Daoy (cell line): ENCODE measurements at regions not wholly inside any gene's neighbourhood (a gene's known extent, or its start where the extent isn't known, plus 50 kb on each side); places are given as distances from the start of the nearest gene placed in this dataset.

ENCODE experiments used
- DNase-seq: peaks from one replicate; pipeline ENCODE4 v3.0.0-alpha.2; 2015; ENCODE audit warnings: low read depth

- peak; percentile 21 for DNase-seq
Observed at GRCh38 chr1:209493559-209493958, 90.0 kb upstream of the CAMK1G start.

DNA sequence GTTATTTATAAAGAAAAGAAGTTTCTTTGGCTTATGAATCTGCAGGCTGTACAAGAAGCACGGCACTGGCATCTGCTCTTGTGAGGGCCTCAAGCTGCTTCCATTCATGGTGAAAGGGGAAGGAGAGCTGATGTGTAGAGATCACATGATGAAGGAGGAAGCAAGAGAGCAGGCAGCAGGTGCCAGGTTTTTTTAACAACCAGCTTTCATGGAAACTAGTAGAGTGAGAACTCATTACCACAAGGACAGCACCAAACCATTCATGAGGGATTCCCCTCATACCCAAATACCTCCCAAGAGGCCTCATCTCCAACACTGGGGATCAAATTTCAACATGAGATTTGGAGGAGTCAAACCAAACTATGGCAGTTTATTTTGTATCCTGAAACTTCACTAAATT is 85.8 kb upstream of the CAMK1G start:
- no peak for DNase-seq

DNA sequence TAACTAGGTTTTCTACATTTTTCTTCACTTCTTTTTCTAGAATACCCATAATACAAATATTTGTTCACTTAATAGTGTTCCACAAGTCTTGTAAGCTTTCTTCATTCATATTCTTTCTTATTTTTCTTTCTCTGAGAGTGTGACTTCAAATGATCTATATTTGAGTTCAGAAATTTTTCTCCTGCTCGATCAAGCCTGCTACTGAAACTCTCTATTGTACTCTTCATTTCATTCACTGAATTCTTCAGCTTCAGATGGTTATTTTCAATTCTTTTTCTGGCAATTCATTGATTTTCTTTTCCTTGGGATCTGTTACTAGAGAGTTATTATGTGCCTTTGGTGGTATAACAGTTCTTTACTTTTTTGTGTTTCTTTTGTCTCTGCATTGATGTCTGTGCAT is 82.5 kb upstream of the CAMK1G start:
- no peak for DNase-seq

GRCh38 chr1:209503196-209503595 is 80.3 kb upstream of the CAMK1G start:
- no peak for DNase-seq

GRCh38 chr1:209504571-209504970 is 78.9 kb upstream of the CAMK1G start:
- no peak for DNase-seq

GRCh38 chr1:209505044-209505443 is 78.5 kb upstream of the CAMK1G start:
- DNase-seq, result peak; percentile 28

GRCh38 chr1:209506101-209506500 is 77.4 kb upstream of the CAMK1G start:
- DNase-seq, result no peak

DNA sequence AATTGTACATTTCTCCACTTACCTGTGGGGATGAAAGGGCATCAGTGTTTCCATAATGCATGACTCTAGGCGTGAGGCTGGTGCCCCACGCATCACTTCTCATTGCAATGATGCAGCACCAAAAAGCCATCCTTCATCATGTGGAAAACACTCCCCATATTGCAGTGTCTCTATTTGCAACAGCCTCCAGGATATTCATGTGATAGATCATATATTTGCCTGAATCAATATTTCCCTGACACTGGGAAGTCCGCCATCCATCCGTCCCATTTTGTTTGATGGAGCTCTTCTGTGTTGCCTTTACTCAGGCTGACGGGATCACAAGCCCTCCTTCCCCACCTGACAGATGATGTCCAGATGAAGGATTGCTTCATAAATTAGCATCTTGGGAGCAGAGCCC is 74.5 kb upstream of the CAMK1G start:
- no peak for DNase-seq

DNA sequence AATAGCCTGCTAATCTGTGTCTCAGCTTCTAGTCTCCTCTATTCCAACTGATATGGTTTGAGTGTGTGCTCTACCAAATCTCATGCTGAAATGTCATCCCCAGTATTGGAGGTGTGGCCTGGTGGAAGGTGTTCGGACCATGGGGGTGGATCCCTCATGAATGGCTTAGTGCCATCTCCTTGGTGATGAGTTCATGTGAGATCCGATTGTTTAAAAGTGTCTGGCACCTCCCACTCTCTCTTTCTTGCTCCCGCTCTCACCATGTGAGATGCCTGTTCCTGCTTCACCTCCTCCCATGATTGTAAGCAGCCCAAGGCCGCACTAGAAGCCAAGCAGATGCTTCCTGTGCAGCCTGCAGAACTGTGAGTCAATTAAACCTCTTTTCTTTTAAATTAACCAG is 73.5 kb upstream of the CAMK1G start:
- no peak for DNase-seq

GRCh38 chr1:209511169-209511568 is 72.3 kb upstream of the CAMK1G start:
- DNase-seq, result no peak

GRCh38 chr1:209512821-209513220 is 70.7 kb upstream of the CAMK1G start:
- peak; percentile 18 for DNase-seq

DNA sequence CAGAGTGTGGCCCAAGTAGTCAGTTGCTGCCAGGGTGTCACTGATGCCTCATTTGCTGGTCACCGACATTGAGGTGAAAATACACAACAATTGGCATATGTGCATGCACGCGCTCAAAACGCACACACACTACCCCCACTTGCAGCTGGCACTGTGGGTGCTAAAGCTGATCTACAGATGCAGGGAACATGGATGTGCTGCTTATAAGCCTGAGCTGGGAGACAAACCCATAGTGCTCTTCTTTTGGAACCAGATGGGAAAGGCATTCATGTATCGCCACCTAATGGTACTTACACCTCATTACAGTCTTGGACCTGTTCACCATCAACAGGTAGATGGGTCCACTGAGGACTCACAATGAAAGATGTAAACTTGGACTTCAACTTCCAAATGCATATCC is 70.3 kb upstream of the CAMK1G start:
- peak; percentile 55 for DNase-seq

GRCh38 chr1:209516771-209517680 is 66.5 kb upstream of the CAMK1G start:
- no peak for DNase-seq

- DNase-seq, result no peak
Observed at GRCh38 chr1:209517681-209518050, 65.8 kb upstream of the CAMK1G start.

DNA sequence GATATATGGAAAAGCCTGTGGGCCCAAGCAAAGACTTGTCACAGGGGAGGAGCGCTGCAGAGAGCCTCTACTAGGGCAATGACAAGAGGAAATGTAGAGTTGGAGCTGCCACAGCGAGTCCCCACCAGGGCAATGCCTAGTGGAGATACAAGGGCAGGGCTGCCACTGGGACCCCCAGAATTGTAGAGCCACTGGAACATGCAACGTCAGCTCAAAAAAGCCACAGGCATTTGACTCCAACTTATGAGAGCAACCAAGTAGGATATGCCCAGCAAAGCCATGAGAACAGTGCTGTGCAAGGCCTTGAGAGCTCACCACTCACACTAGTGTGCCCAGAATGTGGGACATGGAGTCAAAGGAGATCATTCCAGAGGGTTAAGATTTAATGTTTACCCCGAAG is 63.7 kb upstream of the CAMK1G start:
- no peak for DNase-seq

- no peak for DNase-seq
Observed at GRCh38 chr1:209522826-209523225, 60.7 kb upstream of the CAMK1G start.

GRCh38 chr1:209526137-209526536 is 57.4 kb upstream of the CAMK1G start:
- DNase-seq, result no peak

- no peak for DNase-seq
Observed at GRCh38 chr1:209527372-209527771, 56.1 kb upstream of the CAMK1G start.

DNA sequence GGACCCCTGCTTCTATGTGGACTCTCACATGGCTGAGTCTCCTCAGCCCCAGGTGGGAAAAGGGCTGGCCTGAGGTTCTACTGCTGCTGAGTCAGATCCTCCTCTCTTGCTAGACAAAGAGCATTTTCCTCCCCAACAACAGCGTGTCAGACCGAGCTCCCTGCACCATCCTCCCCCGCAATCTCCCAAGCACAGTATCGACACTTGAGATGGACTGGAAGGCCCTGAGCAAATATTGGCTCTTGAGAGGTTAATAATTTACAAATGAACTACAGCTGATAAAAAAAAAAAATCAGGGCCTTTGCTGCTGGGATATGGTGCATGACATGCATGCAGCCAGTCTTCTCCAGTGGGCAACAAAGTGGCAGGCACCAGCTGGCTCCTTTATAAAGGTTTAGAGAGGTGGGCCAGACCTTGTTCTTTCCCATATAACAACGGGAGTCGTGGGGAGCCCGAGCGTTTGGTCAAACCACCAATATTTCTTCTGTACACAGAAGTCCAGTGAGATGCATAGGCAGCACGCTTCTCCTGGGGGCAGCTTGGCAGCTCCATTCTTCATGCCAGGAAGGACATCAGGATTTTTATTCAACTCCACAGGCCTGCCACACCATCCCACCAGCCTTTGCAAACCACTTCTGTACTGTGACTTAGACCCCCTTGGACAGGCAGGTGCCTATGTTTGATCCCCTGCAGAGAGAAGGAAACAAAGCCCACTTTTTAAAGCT is 55.4 kb upstream of the CAMK1G start:
- peak; percentile 19 for DNase-seq

- DNase-seq, result no peak
Observed at GRCh38 chr1:209529233-209529632, 54.3 kb upstream of the CAMK1G start.

GRCh38 chr1:209531006-209531405 is 52.5 kb upstream of the CAMK1G start:
- DNase-seq, result no peak

DNA sequence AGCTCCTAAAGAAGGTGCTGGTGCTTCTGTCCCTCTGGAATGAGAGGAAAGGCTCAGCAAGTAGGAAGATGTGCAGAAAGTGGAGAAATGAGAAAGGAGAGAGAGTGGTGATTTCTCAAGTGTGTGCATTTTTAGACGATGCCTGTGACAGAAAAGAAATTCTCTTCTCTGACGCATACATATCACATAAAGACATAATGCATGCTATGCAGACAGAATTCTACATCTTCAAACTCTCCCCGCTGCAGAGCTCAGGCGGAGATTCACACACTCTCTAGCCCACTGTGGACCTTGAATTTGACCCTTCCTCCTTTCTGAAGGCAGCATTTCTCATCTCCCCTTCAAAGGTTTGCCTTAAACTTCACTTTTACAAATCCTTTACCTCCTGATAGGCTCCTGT is 52.0 kb upstream of the CAMK1G start:
- no peak for DNase-seq
